ENCODE measurements at regions not wholly inside any gene's neighbourhood (a gene's known extent, or its start where the extent isn't known, plus 50 kb on each side); places are given as distances from the start of the nearest gene placed in this dataset.

DNA sequence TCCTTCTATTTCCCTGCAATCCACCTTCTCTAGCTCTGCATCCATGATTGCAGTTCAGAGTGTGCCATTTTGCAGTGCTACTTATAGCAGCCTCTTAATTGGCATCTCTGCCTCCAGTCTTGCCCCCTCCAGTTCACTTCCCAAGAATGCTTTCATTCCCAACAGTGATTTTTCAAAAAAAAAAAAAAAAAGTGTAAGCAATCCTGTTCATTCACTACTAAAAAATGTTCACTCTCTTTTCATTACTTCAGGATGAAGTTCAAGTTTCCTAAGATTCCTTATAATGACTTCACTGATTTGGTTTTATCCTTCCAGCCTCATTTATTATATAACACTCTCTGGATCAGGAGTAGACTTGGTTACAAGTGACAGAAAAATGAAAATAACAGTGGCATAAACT is 124.7 kb upstream of the LNX1 start:
- TF ChIP-seq CTCF (conservative IDR thresholded peaks at IDR 0.05 in 1 of 2, IDR thresholded peaks at IDR 0.05 in 1 of 2; ENCODE audit: low read depth in 1 of 2, low read length in 2 of 2) (no peak), EZH2 (IDR thresholded peaks at IDR 0.05; ENCODE audit: low read length, missing control alignments) (no peak)
- no peak overlapping the region for H3K9ac ChIP-seq (ENCODE audit: insufficient read depth, low read length)
- no peaks in the 10 kb centered on the region for H3K27me3 ChIP-seq (ENCODE audit: control insufficient read depth, insufficient read depth, low read length)
- H2AFZ ChIP-seq (ENCODE audit: low read length): no peak overlapping the region
- H3K36me3 ChIP-seq (ENCODE audit: control insufficient read depth, insufficient read depth, low read length): no peaks in the 10 kb centered on the region
- peaks cover 10% of the 10 kb centered on the region for H3K4me1 ChIP-seq (ENCODE audit: control insufficient read depth, extremely low read depth, insufficient read depth, low read length)
- no peaks in the 10 kb centered on the region for H3K79me2 ChIP-seq (ENCODE audit: control insufficient read depth, insufficient read depth, low read length)
- H3K9me3 ChIP-seq (ENCODE audit: control insufficient read depth, insufficient read depth, low read depth, low read length): no peaks in the 10 kb centered on the region
- no peaks in the 10 kb centered on the region for H4K20me1 ChIP-seq (ENCODE audit: control insufficient read depth, extremely low read depth, insufficient read depth, low read length)
- H3K27ac ChIP-seq (ENCODE audit: insufficient read depth, low read length): no peak overlapping the region
- no peak overlapping the region for H3K4me3 ChIP-seq (replicated peaks in 1 of 4; ENCODE audit: control extremely low read depth in 1 of 4, insufficient read depth in 1 of 4, low read depth in 3 of 4, low read length in 4 of 4)
- no peak overlapping the region for H3K4me2 ChIP-seq (ENCODE audit: extremely low read depth, insufficient read depth, low read length)
- peak; percentile 12 to 69 for DNase-seq (ENCODE audit: low read depth in 2 of 2)

DNA sequence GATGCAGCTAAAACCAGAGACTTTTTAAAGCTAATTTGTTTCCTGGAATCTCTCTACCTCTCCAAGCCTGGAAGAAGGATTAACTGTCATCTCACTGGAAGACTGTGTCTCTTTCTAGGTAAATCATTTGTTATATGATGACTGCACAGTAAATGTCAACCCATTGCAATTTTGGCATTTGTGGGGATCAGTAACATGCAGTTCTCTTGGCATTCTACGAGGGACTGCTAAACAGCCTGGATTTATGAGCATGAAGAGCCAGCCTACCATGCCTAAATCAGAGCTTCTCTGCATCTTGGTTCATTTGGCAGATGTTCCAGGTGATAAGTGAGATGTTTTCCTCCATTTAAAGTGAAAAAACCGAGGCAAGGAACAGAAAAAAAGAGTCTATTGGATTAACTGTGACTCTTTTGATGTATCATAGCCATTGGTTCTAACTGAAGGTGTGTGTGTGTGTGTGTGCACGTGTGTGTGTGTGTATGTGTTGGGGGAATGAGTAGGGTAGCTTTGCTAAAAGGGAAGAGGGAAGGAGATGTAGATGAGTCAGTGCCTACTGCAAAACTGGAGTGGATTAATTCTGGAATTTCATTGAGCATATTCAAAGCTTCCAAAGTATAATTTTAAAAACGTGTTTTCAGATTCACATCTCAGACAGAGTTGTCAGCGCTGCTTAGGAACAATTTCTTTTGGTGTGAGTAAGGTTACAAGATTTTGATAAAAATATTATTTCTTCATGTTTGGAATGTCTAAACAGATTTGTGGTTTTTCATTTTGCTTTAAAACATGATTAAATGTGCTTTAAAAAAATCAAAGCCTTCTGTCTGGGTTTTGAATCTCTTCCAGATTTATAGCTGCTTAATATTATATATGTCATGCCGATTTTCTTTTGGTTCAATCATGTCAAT is 123.2 kb upstream of the LNX1 start:
- H3K4me2 ChIP-seq (ENCODE audit: extremely low read depth, insufficient read depth, low read length): no peak overlapping the region
- H3K4me1 ChIP-seq (ENCODE audit: control insufficient read depth, extremely low read depth, insufficient read depth, low read length): peaks cover 10% of the 10 kb centered on the region
- no peaks in the 10 kb centered on the region for H3K36me3 ChIP-seq (ENCODE audit: control insufficient read depth, insufficient read depth, low read length)

GRCh38 chr4:53713767-53714166 is 122.5 kb upstream of the LNX1 start:
- Histone ChIP-seq H3K27ac (ENCODE audit: insufficient read depth, low read length) (no peak overlapping the region), H2AFZ (ENCODE audit: low read length) (no peak overlapping the region), H3K36me3 (ENCODE audit: control insufficient read depth, insufficient read depth, low read length) (no peaks in the 10 kb centered on the region), H3K27me3 (ENCODE audit: control insufficient read depth, insufficient read depth, low read length) (no peaks in the 10 kb centered on the region), H3K9me3 (ENCODE audit: control insufficient read depth, insufficient read depth, low read depth, low read length) (no peaks in the 10 kb centered on the region), H3K4me1 (ENCODE audit: control insufficient read depth, extremely low read depth, insufficient read depth, low read length) (peaks cover 10% of the 10 kb centered on the region), H3K9ac (ENCODE audit: insufficient read depth, low read length) (no peak overlapping the region), H4K20me1 (ENCODE audit: control insufficient read depth, extremely low read depth, insufficient read depth, low read length) (no peaks in the 10 kb centered on the region), H3K4me2 (ENCODE audit: extremely low read depth, insufficient read depth, low read length) (no peak overlapping the region), H3K4me3 (replicated peaks in 1 of 4; ENCODE audit: control extremely low read depth in 1 of 4, insufficient read depth in 1 of 4, low read depth in 3 of 4, low read length in 4 of 4) (no peak overlapping the region), H3K79me2 (ENCODE audit: control insufficient read depth, insufficient read depth, low read length) (no peaks in the 10 kb centered on the region)
- no peak for DNase-seq (ENCODE audit: low read depth in 2 of 2)
- TF ChIP-seq CTCF (conservative IDR thresholded peaks at IDR 0.05 in 1 of 2, IDR thresholded peaks at IDR 0.05 in 1 of 2; ENCODE audit: low read depth in 1 of 2, low read length in 2 of 2): no peak
- no peak for TF ChIP-seq EZH2 (IDR thresholded peaks at IDR 0.05; ENCODE audit: low read length, missing control alignments)

More for the DNA sequence above, 123.2 kb upstream of the LNX1 start:
- Histone ChIP-seq H4K20me1 (ENCODE audit: control insufficient read depth, extremely low read depth, insufficient read depth, low read length) (no peaks in the 10 kb centered on the region), H2AFZ (ENCODE audit: low read length) (no peak overlapping the region), H3K9ac (ENCODE audit: insufficient read depth, low read length) (no peak overlapping the region), H3K27me3 (ENCODE audit: control insufficient read depth, insufficient read depth, low read length) (no peaks in the 10 kb centered on the region), H3K9me3 (ENCODE audit: control insufficient read depth, insufficient read depth, low read depth, low read length) (no peaks in the 10 kb centered on the region), H3K79me2 (ENCODE audit: control insufficient read depth, insufficient read depth, low read length) (no peaks in the 10 kb centered on the region), H3K4me3 (replicated peaks in 1 of 4; ENCODE audit: control extremely low read depth in 1 of 4, insufficient read depth in 1 of 4, low read depth in 3 of 4, low read length in 4 of 4) (no peak overlapping the region), H3K27ac (ENCODE audit: insufficient read depth, low read length) (no peak overlapping the region)
- TF ChIP-seq EZH2 (IDR thresholded peaks at IDR 0.05; ENCODE audit: low read length, missing control alignments) (no peak), CTCF (conservative IDR thresholded peaks at IDR 0.05 in 1 of 2, IDR thresholded peaks at IDR 0.05 in 1 of 2; ENCODE audit: low read depth in 1 of 2, low read length in 2 of 2) (no peak)
- peak; percentile 22 to 85 for DNase-seq (ENCODE audit: low read depth in 2 of 2)
